ENCODE measurements at regions not wholly inside any gene's neighbourhood (a gene's known extent, or its start where the extent isn't known, plus 50 kb on each side); places are given as distances from the start of the nearest gene placed in this dataset.

DNA sequence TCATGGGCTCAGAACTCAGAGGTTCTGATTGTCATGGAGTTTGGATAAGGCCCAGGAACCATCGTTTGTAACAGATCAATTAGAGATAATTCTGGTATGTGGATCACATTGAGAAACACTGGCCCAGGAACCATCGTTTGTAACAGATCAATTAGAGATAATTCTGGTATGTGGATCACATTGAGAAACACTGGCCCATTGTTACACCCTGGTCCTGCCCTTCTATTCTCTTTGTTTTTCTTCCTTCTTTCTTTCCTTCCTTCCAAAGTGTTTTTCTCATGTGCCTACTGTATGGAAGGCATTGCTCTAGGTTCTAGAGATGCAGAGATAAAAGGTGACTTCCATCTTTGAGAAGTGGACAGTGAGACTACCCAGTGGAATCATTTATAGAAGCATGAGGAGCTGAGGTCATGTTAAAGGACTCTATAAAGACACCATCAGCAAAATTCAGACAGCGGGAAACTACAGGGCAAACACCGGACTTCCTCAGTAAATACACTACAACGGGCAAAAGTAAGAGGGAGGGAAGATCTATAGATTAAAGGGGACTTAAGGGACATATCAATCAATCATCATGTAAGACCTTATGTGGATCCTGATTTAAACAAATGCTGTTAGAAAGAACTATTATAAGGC, 153.8 kb downstream of the UNC5CL start:
- Mint-ChIP-seq H3K36me3 (ENCODE audit: low read depth) (no peaks in the 10 kb centered on the region), H3K4me3 (no peak overlapping the region), H3K9me3 (no peaks in the 10 kb centered on the region), H3K27ac (no peak overlapping the region), H3K4me1 (no peaks in the 10 kb centered on the region), H3K27me3 (peaks cover 12% of the 10 kb centered on the region)
- ATAC-seq (ENCODE audit: low read depth) (no peak), DNase-seq (no peak)
- POLR2A ChIA-PET: no interaction called here
- intact Hi-C loops (cut with micrococcal nuclease): no loop called here
- TF ChIP-seq, protein P1, sequence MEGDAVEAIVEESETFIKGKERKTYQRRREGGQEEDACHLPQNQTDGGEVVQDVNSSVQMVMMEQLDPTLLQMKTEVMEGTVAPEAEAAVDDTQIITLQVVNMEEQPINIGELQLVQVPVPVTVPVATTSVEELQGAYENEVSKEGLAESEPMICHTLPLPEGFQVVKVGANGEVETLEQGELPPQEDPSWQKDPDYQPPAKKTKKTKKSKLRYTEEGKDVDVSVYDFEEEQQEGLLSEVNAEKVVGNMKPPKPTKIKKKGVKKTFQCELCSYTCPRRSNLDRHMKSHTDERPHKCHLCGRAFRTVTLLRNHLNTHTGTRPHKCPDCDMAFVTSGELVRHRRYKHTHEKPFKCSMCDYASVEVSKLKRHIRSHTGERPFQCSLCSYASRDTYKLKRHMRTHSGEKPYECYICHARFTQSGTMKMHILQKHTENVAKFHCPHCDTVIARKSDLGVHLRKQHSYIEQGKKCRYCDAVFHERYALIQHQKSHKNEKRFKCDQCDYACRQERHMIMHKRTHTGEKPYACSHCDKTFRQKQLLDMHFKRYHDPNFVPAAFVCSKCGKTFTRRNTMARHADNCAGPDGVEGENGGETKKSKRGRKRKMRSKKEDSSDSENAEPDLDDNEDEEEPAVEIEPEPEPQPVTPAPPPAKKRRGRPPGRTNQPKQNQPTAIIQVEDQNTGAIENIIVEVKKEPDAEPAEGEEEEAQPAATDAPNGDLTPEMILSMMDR (IDR thresholded peaks at IDR 0.05): no peak
- CTCF ChIA-PET: no interaction called here

DNA sequence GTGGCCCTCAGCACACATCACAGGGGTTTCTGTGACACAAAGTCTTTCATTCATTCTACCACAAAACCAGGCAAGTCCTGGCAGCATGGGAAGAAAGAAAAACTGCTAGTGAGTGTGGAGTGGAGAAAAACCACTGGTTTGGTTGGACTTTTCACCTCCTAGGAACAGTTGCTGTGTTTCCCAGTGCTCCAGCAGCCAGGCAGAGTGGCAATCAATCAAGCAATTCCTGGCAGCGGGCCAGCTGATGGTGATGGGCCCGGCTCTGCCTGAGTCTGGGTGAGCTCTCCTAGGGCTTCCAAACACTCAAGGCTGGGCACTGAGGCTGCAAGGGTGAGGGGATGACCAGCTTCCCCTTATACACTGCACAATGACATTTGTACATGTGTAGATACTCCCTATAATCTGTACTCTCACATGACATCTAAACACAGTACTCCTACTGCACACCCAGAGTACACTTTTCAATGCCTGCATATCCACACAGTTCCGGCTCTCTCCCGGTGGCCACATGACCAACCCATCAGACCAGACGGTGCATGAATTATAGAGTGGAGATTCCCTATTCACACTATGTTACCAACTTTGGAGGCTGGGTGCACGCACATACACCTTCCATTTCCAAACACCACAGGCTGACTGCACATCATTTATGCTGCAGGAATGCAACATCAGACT, 156.6 kb downstream of the UNC5CL start:
- TF ChIP-seq, protein P1 (IDR thresholded peaks at IDR 0.05): no peak
- POLR2A ChIA-PET: no interaction called here
- intact Hi-C loops (cut with micrococcal nuclease): no loop called here
- Mint-ChIP-seq H3K27me3 (peaks cover 17% of the 10 kb centered on the region), H3K27ac (no peak overlapping the region), H3K4me3 (no peak overlapping the region), H3K9me3 (peaks cover 4% of the 10 kb centered on the region), H3K4me1 (no peaks in the 10 kb centered on the region), H3K36me3 (ENCODE audit: low read depth) (no peaks in the 10 kb centered on the region)
- CTCF ChIA-PET: no interaction called here
- DNase-seq: no peak
- ATAC-seq (ENCODE audit: low read depth): no peak

DNA sequence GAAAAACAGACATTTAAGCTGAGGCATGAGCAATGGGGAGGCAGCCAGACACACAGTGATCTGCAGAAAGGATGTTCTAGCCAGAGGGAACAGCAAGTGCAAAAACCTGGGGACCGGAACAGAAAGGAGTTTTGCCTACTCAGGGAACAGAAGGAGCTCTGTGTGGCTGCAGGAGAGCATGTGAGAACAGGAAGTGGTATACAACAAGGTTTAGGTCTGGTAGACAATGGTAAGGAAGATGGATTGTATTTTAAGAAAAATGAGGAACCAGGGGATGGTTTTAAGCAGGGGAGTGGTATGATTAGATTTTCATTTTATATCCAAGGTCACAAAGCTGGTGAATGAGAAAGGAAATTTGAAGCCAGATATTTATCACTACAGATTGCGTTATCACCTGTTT, 157.5 kb downstream of the UNC5CL start:
- ATAC-seq (ENCODE audit: low read depth) (no peak), DNase-seq (no peak)
- Mint-ChIP-seq H3K4me1 (no peaks in the 10 kb centered on the region), H3K27me3 (peaks cover 19% of the 10 kb centered on the region), H3K27ac (no peak overlapping the region), H3K4me3 (no peak overlapping the region), H3K9me3 (peaks cover 4% of the 10 kb centered on the region), H3K36me3 (ENCODE audit: low read depth) (no peaks in the 10 kb centered on the region)
- ChIA-PET CTCF (no interaction called here), POLR2A (no interaction called here)
- TF ChIP-seq, protein P1 (IDR thresholded peaks at IDR 0.05): no peak
- intact Hi-C loops (cut with micrococcal nuclease): no loop called here

DNA sequence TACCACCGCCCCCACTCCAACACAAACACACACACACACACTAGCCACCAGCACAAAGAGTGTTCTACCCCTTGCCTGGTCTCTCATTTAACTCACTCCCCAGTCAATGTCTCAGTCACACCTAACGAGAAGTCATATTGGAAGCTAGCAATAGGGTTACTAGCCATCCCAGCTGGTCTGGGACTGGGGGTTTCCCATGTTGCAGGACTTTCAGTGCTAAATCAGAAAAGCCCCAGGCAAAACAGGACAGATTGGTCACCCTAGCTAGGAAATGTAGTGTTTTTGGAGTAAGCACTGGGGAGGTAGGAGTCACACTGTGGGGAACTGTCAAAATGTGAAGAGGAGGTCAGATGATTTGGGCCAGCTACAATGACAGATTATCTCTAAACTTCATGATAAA, 158.1 kb downstream of the UNC5CL start:
- no peak for ATAC-seq (ENCODE audit: low read depth)
- TF ChIP-seq, protein P1 (IDR thresholded peaks at IDR 0.05): no peak
- no peaks in the 10 kb centered on the region for H3K36me3 Mint-ChIP-seq (ENCODE audit: low read depth)
- no peak overlapping the region for H3K4me3 Mint-ChIP-seq
- CTCF ChIA-PET: no interaction called here
- no peaks in the 10 kb centered on the region for H3K4me1 Mint-ChIP-seq
- no peak for DNase-seq
- H3K27me3 Mint-ChIP-seq: peaks cover 23% of the 10 kb centered on the region
- H3K9me3 Mint-ChIP-seq: peaks cover 4% of the 10 kb centered on the region
- POLR2A ChIA-PET: no interaction called here
- intact Hi-C loops (cut with micrococcal nuclease): no loop called here
- no peak overlapping the region for H3K27ac Mint-ChIP-seq

DNA sequence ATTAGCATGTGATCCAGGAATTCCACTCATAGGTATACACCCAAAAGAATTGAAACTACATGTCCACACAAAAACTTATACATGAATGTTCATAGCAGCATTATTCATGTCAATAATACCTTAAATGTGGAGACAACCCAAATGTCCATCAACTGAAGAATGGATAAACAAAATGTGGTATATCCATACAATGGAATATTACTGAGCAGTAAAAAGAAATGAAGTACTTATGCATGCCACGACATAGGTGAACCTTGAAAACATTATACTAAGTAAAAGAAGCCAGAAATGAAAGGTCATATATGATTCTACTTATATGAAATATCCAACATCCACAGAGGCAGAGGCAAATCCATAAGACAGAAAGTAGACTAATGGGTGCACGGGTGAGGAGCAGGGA, 159.9 kb downstream of the UNC5CL start:
- ATAC-seq (ENCODE audit: low read depth) (no peak), DNase-seq (no peak)
- ChIA-PET CTCF (no interaction called here), POLR2A (no interaction called here)
- peaks cover 4% of the 10 kb centered on the region for H3K9me3 Mint-ChIP-seq
- intact Hi-C loops (cut with micrococcal nuclease): no loop called here
- no peaks in the 10 kb centered on the region for H3K36me3 Mint-ChIP-seq (ENCODE audit: low read depth)
- H3K27me3 Mint-ChIP-seq: peaks cover 24% of the 10 kb centered on the region
- H3K4me1 Mint-ChIP-seq: no peaks in the 10 kb centered on the region
- TF ChIP-seq, protein P1 (IDR thresholded peaks at IDR 0.05): no peak
- H3K4me3 Mint-ChIP-seq: no peak overlapping the region
- H3K27ac Mint-ChIP-seq: no peak overlapping the region
